Peyer's patch (tissue), 4 donors: ENCODE measurements at regions not wholly inside any gene's neighbourhood (a gene's known extent, or its start where the extent isn't known, plus 50 kb on each side); places are given as distances from the start of the nearest gene placed in this dataset.

ENCODE experiments used
- POLR2A ChIP-seq, 2 donors: fragments of 450-650 bp; IDR thresholded peaks; one replicate each; pipeline ENCODE4 v1.5.1; 2017; ENCODE audit warnings: antibody characterized with exemption in 2 of 2, mild to moderate bottlenecking in 2 of 2, moderate library complexity in 2 of 2
- TF ChIP-seq, protein P1 (sequence below), 6 experiments: fragments of 450-650 bp in 4 of 6; fragments of 200-600 bp in 2 of 6; sonication (generic) in 1 of 6; IDR thresholded peaks; one replicate each; pipeline ENCODE4 v1.5.1; 2017 to 2019; ENCODE audit warnings: antibody characterized with exemption in 6 of 6, mild to moderate bottlenecking in 3 of 6, moderate library complexity in 1 of 6

DNA sequence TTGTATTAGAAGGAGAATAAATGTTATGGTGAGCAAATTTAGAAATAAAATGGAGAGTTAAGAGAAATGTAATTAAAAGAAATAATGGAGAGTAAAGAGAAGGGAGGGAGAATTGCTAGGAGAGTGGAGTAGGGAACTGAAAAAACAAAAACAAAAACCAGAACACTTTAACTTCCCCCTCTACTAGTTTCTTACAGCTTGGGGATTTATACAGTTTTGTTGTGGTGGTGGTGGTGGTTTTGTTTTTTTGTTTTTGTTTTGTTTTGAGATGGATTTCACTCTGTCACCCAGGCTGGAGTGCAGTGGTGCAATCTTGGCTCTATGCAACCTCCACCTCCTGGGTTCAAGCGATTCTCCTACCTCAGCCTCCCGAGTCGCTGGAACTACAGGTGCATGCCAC lies 322.4 kb downstream of the TMEM167A start:
- TF ChIP-seq, protein P1, sequence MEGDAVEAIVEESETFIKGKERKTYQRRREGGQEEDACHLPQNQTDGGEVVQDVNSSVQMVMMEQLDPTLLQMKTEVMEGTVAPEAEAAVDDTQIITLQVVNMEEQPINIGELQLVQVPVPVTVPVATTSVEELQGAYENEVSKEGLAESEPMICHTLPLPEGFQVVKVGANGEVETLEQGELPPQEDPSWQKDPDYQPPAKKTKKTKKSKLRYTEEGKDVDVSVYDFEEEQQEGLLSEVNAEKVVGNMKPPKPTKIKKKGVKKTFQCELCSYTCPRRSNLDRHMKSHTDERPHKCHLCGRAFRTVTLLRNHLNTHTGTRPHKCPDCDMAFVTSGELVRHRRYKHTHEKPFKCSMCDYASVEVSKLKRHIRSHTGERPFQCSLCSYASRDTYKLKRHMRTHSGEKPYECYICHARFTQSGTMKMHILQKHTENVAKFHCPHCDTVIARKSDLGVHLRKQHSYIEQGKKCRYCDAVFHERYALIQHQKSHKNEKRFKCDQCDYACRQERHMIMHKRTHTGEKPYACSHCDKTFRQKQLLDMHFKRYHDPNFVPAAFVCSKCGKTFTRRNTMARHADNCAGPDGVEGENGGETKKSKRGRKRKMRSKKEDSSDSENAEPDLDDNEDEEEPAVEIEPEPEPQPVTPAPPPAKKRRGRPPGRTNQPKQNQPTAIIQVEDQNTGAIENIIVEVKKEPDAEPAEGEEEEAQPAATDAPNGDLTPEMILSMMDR (IDR thresholded peaks at IDR 0.05) = no peak
- TF ChIP-seq POLR2A (IDR thresholded peaks at IDR 0.05) = no peak
